ENCODE measurements at regions not wholly inside any gene's neighbourhood (a gene's known extent, or its start where the extent isn't known, plus 50 kb on each side); places are given as distances from the start of the nearest gene placed in this dataset.

DNA sequence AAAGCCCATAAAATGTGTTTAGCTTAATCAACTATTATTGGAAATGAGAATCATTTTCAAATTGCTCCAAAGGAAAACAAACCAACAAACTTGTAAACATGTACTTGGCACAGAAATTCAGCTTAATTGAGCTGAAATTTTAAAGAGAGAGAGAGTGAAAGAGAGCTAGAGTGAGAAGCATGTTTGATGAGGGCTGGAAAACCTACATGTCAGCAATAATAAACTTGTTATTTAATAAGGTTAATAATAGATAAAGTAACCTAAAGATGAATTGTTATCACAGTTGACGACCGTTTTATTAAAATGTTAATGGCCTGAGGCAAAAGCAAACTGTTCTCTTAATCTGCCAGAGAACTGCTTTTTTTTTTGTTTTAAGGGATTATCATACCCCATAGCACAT lies 496.1 kb downstream of the RNF144B start:
- H3K4me3 ChIP-seq (ENCODE audit: low read length): no peak overlapping the region
- no peak overlapping the region for H3K4me2 ChIP-seq (ENCODE audit: low read length)
- H3K9me3 ChIP-seq (replicated peaks; ENCODE audit: low read length): no peaks in the 10 kb centered on the region
- H3K9ac ChIP-seq (ENCODE audit: low read depth, low read length): no peak overlapping the region
- no peaks in the 10 kb centered on the region for H3K4me1 ChIP-seq (ENCODE audit: control insufficient read depth, insufficient read depth, low read length)
- no peaks in the 10 kb centered on the region for H3K36me3 ChIP-seq (ENCODE audit: insufficient read depth, low read length)
- H3K27me3 ChIP-seq (ENCODE audit: control insufficient read depth, insufficient read depth, low read length): no peaks in the 10 kb centered on the region

- no peak overlapping the region for H3K4me2 ChIP-seq (ENCODE audit: low read length)
- H3K4me1 ChIP-seq (ENCODE audit: control insufficient read depth, insufficient read depth, low read length): no peaks in the 10 kb centered on the region
- no peak overlapping the region for H3K4me3 ChIP-seq (ENCODE audit: low read length)
- no peaks in the 10 kb centered on the region for H3K9me3 ChIP-seq (replicated peaks; ENCODE audit: low read length)
- no peaks in the 10 kb centered on the region for H3K36me3 ChIP-seq (ENCODE audit: insufficient read depth, low read length)
- H3K27me3 ChIP-seq (ENCODE audit: control insufficient read depth, insufficient read depth, low read length): no peaks in the 10 kb centered on the region
- no peak overlapping the region for H3K9ac ChIP-seq (ENCODE audit: low read depth, low read length)
Measured at GRCh38 chr6:18883851-18884250, 496.7 kb downstream of the RNF144B start.

DNA sequence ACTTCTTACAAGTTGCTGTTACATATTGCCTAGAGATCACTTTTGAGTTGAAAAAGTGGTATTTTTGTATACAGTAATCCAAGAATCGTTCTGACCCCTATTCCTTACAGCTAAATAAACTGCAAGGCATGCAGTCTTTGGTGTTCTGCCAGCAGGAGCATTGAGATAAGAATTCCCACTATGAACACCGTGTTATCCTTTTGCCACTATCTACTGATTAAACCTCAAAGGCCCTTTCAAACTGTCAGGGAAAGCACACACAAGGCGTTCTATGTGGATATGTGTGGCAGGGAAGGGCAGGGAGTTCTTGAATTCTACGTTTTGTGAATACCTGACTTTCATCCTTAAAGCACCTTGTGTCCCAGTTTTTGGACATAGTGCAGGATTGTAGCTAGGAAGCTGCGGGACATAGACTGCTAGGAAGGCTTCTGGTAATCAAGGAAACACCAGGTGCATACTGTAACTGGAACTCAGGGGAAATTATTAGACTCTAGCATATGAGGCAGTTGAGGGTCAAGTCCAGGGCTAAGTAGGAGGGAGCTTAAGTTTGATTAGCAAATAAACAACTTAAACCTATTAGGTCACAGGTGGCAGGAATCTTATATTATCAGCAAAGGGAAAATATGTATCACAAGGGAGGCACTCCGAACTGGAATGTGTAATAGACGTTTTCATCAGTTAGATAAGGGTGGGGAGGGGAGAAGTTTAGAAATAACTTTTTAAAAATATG lies 506.6 kb downstream of the RNF144B start:
- H3K4me2 ChIP-seq (ENCODE audit: low read length): no peak overlapping the region
- no peaks in the 10 kb centered on the region for H3K4me1 ChIP-seq (ENCODE audit: control insufficient read depth, insufficient read depth, low read length)
- no peaks in the 10 kb centered on the region for H3K36me3 ChIP-seq (ENCODE audit: insufficient read depth, low read length)
- H3K4me3 ChIP-seq (ENCODE audit: low read length): no peak overlapping the region
- H3K9me3 ChIP-seq (replicated peaks; ENCODE audit: low read length): no peaks in the 10 kb centered on the region
- no peak overlapping the region for H3K9ac ChIP-seq (ENCODE audit: low read depth, low read length)
- no peaks in the 10 kb centered on the region for H3K27me3 ChIP-seq (ENCODE audit: control insufficient read depth, insufficient read depth, low read length)

GRCh38 chr6:18897350-18897749 lies 510.2 kb downstream of the RNF144B start:
- Histone ChIP-seq H3K4me2 (ENCODE audit: low read length) (no peak overlapping the region), H3K9ac (ENCODE audit: low read depth, low read length) (no peak overlapping the region), H3K27me3 (ENCODE audit: control insufficient read depth, insufficient read depth, low read length) (no peaks in the 10 kb centered on the region), H3K9me3 (replicated peaks; ENCODE audit: low read length) (no peaks in the 10 kb centered on the region), H3K4me1 (ENCODE audit: control insufficient read depth, insufficient read depth, low read length) (no peaks in the 10 kb centered on the region), H3K4me3 (ENCODE audit: low read length) (no peak overlapping the region), H3K36me3 (ENCODE audit: insufficient read depth, low read length) (no peaks in the 10 kb centered on the region)

DNA sequence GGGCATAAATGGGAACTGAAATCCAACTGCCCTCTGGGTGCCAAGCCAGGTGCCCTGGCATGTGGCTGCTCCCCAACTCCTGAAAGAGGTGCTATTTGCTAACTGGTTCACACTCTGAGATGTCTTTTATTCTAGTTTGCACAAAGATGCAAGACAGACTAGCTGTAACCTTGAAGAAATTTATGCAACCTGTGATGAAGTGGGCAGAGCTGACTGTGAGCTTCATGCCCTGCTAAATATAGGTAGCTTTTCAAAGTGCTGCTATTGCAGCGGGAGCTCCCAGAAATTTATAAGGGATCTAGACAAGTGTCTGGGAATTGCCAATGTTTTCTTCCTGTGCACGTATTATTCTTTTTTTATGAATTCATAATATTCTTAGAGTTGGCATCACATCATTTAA lies 517.5 kb downstream of the RNF144B start:
- H3K9ac ChIP-seq (ENCODE audit: low read depth, low read length): no peak overlapping the region
- H3K4me3 ChIP-seq (ENCODE audit: low read length): no peak overlapping the region
- H3K4me2 ChIP-seq (ENCODE audit: low read length): no peak overlapping the region
- H3K4me1 ChIP-seq (ENCODE audit: control insufficient read depth, insufficient read depth, low read length): no peaks in the 10 kb centered on the region
- no peaks in the 10 kb centered on the region for H3K27me3 ChIP-seq (ENCODE audit: control insufficient read depth, insufficient read depth, low read length)
- H3K36me3 ChIP-seq (ENCODE audit: insufficient read depth, low read length): no peaks in the 10 kb centered on the region
- H3K9me3 ChIP-seq (replicated peaks; ENCODE audit: low read length): no peaks in the 10 kb centered on the region

- H3K36me3 ChIP-seq (ENCODE audit: insufficient read depth, low read length): no peaks in the 10 kb centered on the region
- no peak overlapping the region for H3K4me3 ChIP-seq (ENCODE audit: low read length)
- H3K9ac ChIP-seq (ENCODE audit: low read depth, low read length): no peak overlapping the region
- H3K4me1 ChIP-seq (ENCODE audit: control insufficient read depth, insufficient read depth, low read length): no peaks in the 10 kb centered on the region
- no peak overlapping the region for H3K4me2 ChIP-seq (ENCODE audit: low read length)
- H3K9me3 ChIP-seq (replicated peaks; ENCODE audit: low read length): no peaks in the 10 kb centered on the region
- no peaks in the 10 kb centered on the region for H3K27me3 ChIP-seq (ENCODE audit: control insufficient read depth, insufficient read depth, low read length)
Measured at GRCh38 chr6:18920701-18921100, 533.6 kb downstream of the RNF144B start.

DNA sequence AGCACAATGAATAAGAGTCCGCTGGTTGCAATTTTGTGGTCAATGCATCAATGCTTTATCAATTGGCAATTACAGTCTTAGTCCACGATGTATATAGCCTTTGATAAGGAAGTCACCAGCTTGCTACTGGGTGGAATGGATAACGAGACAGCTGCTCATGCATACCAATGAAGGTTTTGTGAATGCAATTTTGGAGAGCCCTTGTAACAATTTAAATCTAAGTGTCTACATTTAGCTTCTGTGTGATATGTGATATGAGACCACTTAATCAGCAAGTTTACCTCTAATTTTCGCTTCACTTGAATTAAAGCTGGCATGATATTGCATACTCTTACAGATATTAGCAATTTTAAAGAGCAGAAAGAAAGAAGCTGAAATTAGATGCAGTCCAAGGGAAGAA lies 543.9 kb downstream of the RNF144B start:
- Histone ChIP-seq H3K27me3 (ENCODE audit: control insufficient read depth, insufficient read depth, low read length) (no peaks in the 10 kb centered on the region), H3K4me3 (ENCODE audit: low read length) (no peak overlapping the region), H3K4me1 (ENCODE audit: control insufficient read depth, insufficient read depth, low read length) (no peaks in the 10 kb centered on the region), H3K4me2 (ENCODE audit: low read length) (no peak overlapping the region), H3K9me3 (replicated peaks; ENCODE audit: low read length) (no peaks in the 10 kb centered on the region), H3K9ac (ENCODE audit: low read depth, low read length) (no peak overlapping the region), H3K36me3 (ENCODE audit: insufficient read depth, low read length) (no peaks in the 10 kb centered on the region)

DNA sequence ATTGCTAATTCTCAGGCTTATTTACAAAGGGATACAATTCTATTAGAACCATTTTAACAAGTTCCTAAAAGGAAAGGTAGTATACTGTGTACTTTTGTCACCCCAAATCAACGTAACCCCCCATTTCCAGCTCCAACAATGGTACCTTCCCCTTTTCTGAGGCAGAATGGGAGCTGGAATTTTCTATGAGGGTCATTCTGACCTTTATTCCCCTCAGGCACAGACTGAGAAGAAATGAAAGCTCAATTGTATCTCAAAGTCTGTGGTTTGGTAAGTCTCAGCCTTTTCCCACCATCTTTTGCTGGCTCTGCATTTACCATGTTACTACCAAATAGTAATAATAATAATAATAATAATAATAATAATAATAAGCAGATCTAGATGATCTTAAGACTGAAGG lies 571.0 kb downstream of the RNF144B start:
- Histone ChIP-seq H3K4me2 (ENCODE audit: low read length) (no peak overlapping the region), H3K4me3 (ENCODE audit: low read length) (no peak overlapping the region), H3K9ac (ENCODE audit: low read depth, low read length) (no peak overlapping the region), H3K4me1 (ENCODE audit: control insufficient read depth, insufficient read depth, low read length) (no peaks in the 10 kb centered on the region), H3K36me3 (ENCODE audit: insufficient read depth, low read length) (no peaks in the 10 kb centered on the region), H3K9me3 (replicated peaks; ENCODE audit: low read length) (no peaks in the 10 kb centered on the region), H3K27me3 (ENCODE audit: control insufficient read depth, insufficient read depth, low read length) (no peaks in the 10 kb centered on the region)

DNA sequence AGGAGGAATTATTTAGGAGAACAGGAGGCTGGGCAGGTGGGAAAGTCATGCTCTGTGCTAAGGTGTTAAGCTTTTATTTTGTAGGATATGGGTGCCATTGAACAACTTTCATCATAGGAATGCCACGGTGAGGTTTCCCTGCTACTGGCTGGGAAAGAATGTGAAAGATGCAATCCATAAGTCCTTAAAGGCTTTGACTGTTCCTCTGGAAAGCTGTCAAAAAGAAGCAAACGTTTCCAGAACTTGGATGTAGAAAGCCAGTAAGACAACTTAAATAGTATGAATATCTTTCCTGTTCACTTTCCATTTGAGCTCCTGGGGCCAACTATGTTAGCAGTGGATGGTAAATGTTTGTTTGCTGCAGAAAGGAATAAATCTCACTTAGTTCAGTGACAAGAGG lies 574.4 kb downstream of the RNF144B start:
- H3K4me1 ChIP-seq (ENCODE audit: control insufficient read depth, insufficient read depth, low read length): no peaks in the 10 kb centered on the region
- no peak overlapping the region for H3K4me2 ChIP-seq (ENCODE audit: low read length)
- H3K9ac ChIP-seq (ENCODE audit: low read depth, low read length): no peak overlapping the region
- H3K36me3 ChIP-seq (ENCODE audit: insufficient read depth, low read length): no peaks in the 10 kb centered on the region
- H3K27me3 ChIP-seq (ENCODE audit: control insufficient read depth, insufficient read depth, low read length): no peaks in the 10 kb centered on the region
- no peak overlapping the region for H3K4me3 ChIP-seq (ENCODE audit: low read length)
- H3K9me3 ChIP-seq (replicated peaks; ENCODE audit: low read length): no peaks in the 10 kb centered on the region

DNA sequence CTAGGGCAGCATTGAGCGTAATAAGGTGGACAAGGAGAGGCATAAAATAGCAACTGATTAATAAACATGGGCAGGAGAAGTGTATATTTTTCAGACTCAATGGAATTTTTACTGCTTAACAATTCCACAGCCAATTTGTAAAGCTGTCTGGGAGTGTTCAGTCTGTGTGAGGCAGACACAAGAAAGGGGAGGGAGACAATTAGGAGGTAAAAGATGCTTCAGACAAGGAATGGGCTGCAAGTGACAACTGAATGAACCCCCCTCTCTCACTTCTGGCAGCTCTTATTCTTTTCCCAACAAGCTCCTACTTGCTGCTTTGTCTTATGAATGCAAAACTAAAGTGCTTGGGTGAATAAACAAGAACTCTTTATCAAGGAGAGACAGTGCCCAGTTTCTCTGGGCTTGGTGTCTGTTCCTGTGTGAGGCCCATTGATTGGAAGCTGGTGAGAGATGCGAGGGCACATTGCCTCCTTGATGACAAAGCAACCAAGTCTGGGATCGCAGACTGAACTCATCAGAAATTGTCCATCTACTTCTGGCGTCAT lies 575.3 kb downstream of the RNF144B start:
- no peaks in the 10 kb centered on the region for H3K27me3 ChIP-seq (ENCODE audit: control insufficient read depth, insufficient read depth, low read length)
- no peaks in the 10 kb centered on the region for H3K36me3 ChIP-seq (ENCODE audit: insufficient read depth, low read length)

GRCh38 chr6:18963439-18963838 lies 576.3 kb downstream of the RNF144B start:
- no peak overlapping the region for H3K4me3 ChIP-seq (ENCODE audit: low read length)
- no peaks in the 10 kb centered on the region for H3K27me3 ChIP-seq (ENCODE audit: control insufficient read depth, insufficient read depth, low read length)
- no peak overlapping the region for H3K4me2 ChIP-seq (ENCODE audit: low read length)
- no peaks in the 10 kb centered on the region for H3K9me3 ChIP-seq (replicated peaks; ENCODE audit: low read length)
- no peaks in the 10 kb centered on the region for H3K4me1 ChIP-seq (ENCODE audit: control insufficient read depth, insufficient read depth, low read length)
- H3K9ac ChIP-seq (ENCODE audit: low read depth, low read length): no peak overlapping the region
- H3K36me3 ChIP-seq (ENCODE audit: insufficient read depth, low read length): no peaks in the 10 kb centered on the region

More for the DNA sequence above, 575.3 kb downstream of the RNF144B start:
- Histone ChIP-seq H3K4me3 (ENCODE audit: low read length) (no peak overlapping the region), H3K9me3 (replicated peaks; ENCODE audit: low read length) (no peaks in the 10 kb centered on the region), H3K9ac (ENCODE audit: low read depth, low read length) (no peak overlapping the region), H3K4me2 (ENCODE audit: low read length) (no peak overlapping the region), H3K4me1 (ENCODE audit: control insufficient read depth, insufficient read depth, low read length) (no peaks in the 10 kb centered on the region)

- H3K27me3 ChIP-seq (ENCODE audit: control insufficient read depth, insufficient read depth, low read length): no peaks in the 10 kb centered on the region
Measured at GRCh38 chr6:18973251-18973650, 586.1 kb downstream of the RNF144B start.

More at GRCh38 chr6:18973251-18973650, 586.1 kb downstream of the RNF144B start:
- Histone ChIP-seq H3K4me3 (ENCODE audit: low read length) (no peak overlapping the region), H3K36me3 (ENCODE audit: insufficient read depth, low read length) (no peaks in the 10 kb centered on the region), H3K9ac (ENCODE audit: low read depth, low read length) (no peak overlapping the region), H3K4me2 (ENCODE audit: low read length) (no peak overlapping the region), H3K9me3 (replicated peaks; ENCODE audit: low read length) (no peaks in the 10 kb centered on the region), H3K4me1 (ENCODE audit: control insufficient read depth, insufficient read depth, low read length) (no peaks in the 10 kb centered on the region)

All from skeletal muscle satellite cell (primary cell).